Amniotic stem cell (primary cell): ENCODE measurements at regions not wholly inside any gene's neighbourhood (a gene's known extent, or its start where the extent isn't known, plus 50 kb on each side); places are given as distances from the start of the nearest gene placed in this dataset.
"Not testable (repeated sequence)": the region's sequence is repeated elsewhere in the genome, so short reads cannot be mapped to it uniquely, and the experiment has no call there.

Experiments used
- DNase-seq: peaks from one replicate; lab custom pipeline; 2025; lab: John Stamatoyannopoulos, UW

DNA sequence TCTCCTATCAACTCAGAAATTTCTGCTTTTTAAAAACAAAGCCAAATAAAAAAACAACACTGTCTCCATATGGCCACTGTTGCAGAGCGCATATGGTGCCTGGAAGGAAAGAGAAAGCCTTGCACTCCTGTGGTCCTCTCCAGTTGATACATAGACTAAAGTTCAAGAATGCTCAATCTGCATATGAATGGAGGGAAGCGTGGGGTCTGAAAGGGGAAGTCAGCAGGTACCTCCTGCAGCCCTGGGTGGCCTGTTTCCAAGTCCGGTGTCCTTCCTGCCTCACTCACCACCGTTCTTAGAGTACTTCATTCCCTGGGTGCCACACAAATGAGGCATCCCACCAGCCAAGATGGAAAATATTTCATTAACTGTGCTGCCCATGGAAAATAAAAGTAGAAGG is 138.3 kb upstream of the PALS2 start:
- no peak for DNase-seq

DNA sequence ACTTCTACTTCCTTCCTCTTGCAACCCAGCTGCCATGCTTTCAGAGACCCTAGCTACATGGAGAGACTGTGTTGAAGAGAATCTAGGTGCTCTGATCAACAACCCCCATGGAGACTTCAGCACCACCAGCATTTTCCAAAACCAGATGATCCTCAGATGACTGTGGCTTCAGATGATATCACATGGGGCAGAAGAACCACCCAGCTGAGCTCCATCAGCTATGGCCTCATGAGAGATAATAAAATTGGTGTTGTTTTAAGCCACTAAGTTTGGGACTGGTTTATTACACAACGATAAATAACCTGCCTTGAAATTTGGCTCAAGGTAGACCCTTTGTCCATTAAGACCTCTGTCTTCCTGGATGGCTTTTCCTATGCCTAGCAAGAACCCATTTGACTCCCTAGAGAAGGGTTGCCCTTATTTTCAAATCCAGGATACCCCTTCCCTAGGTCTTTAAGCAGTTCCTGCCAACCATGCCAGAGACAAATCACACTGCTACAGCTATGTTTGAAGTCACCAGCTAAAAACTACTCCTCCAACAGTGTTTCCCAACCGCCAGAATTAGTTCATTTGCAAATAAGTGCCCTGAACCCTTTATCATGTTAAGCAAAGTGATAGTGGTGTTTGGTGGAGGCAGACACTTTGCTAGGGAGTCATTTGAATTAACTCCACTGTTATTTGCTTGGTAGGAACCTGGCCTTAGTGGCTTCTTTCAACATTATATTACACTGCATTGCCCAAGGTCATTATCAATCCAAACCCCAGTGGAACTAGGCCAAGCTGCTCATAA is 136.9 kb upstream of the PALS2 start:
- DNase-seq: no peak

DNA sequence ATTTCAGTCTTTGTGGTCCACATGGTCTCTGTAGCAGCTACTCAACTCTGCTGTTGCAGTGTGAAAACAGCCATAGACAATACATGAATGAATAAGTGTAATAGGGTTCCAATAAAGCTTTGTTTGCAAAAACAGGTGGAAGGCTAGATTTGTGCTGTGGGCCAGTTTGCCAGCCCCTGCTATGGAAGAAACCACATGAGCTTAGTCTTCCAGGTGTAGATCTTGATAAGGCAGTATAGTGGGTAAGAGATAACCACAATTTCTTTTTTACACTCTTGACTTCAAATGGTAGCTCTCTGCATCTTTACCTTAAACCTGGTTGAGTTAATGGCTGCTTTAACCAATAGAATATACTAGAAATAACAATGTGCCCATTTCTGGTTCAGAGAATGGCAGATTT is 135.0 kb upstream of the PALS2 start:
- DNase-seq: no peak

DNA sequence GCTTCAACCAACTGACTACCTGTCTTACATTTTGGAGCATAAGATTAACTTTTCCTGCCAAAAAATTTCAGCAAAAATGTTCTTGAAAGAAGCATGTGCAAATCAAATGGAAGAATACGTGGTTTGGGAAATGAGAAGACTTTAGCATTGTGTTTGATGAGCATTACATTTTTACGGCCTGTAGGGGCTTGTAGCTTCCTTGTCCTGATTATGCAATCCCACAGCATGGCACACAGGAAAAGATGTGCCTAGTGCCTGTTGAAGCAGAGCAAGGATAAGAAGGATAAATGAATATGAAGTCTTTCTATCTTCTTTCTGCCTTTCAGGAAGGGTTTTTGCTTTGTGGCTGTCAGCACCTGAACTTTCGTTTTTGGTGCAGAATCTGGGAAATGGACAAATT is 134.1 kb upstream of the PALS2 start:
- DNase-seq: not testable (repeated sequence)

DNA sequence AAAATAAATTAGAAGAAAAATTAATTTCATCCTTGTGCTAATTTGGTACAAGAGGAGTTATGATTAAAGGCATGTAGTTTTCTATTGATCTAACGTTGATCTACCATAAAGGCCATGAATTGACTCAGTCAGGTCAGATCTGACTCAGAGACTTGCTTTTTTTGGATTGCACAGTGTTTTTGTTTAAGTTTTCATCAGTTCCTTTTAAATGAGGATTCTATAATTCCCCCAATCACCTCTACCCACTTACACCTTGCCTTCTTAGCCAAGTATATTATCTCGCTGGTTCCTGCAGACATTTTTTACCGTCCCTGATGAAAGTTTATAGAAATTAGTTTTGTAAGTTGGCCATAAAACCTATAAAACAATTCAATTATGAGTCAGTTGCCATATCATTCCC is 132.4 kb upstream of the PALS2 start:
- no peak for DNase-seq

DNA sequence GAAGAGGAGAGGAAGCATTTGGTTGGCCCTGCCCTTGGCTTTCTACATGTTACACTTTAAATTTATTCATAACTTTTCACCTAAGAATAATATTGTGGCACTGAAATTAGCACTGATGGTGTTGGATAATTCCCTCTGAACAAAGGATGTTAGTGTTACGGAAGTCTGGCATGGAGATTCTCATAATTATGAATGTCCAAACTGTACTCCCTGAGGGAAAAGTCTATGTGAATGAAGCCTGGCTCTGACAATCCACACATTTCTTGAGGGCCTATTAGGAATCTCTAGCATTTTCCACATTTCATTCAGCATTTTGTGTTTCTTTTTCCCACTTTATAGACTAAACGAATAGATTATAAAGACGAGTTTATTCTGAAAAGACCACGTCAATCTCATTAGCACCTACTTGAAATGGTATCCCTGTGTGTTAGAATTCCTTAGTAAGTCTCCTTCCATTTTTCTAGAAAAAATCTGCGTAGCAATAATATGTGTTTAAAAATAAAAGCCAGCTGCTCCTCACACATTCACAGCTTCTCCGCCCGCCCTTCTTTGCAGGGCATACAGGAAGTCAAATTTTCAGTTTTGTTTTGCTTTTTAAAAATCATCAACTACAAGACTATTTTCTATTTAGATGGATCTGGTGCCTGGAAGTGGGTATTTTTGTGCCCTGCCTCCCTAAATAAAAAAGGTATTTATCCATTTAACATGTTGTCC is 131.8 kb upstream of the PALS2 start:
- DNase-seq: no peak

DNA sequence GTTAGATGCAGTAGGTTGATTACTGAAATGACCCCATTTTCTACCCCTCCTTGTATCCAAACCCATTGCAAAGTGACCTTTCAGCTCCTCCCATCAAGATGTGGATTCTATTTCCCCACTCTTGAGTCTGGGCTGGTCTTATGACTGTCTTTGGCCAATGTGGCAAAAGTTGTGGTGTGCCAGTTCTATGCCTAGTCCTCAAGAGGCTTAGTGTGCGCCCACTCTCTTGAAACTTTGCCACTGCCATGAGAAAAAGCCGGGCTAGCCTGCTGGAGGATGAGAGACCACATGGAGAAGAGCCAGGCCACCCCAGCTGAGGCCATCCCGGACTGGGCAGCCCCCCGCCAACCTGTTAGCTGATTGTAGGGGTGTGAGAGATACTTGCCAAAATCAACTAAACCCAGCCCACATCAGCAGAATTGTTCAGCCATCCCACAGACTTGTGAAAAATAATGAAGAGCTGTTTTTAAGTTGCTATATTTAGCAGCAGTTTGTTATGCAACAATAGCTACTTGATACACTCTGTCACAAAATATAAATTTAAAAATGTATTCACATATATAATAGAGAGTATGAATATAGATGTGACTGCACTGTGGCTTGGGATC is 131.0 kb upstream of the PALS2 start:
- no peak for DNase-seq

DNA sequence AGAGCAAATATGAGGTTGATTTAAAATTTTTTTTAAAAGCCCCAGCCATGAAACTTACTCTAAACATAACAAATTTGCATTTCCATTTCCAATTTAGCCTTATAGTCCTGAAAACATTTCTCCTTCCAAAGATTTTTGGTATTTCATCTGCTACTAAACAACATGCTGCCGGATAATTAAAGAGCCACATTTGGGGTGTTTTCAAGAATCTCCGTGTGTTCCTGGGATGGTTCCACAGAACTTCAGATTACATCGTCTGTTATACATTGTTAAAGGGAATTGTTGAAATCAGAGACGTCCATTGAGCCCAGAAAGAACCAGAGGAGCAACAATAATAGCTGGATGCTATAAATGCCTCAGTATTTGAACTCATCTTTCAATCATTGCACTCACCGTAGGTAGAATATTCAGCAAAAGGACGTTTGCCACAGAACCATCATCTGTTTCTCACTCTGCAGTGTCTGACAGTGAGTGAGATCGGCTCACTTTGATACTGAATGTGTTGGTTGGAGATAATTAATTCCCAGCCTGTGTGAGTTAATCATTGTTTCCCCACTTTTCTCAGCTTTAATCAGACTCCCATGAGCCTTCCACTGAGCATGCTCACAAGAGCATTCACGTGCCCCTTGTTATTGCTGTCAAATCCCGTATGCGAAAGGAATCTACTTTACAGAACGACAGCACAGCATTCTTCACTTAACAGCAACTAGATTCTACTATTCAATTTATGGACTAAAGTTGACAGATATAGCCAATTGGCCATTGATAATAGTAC is 128.4 kb upstream of the PALS2 start:
- DNase-seq: no peak

DNA sequence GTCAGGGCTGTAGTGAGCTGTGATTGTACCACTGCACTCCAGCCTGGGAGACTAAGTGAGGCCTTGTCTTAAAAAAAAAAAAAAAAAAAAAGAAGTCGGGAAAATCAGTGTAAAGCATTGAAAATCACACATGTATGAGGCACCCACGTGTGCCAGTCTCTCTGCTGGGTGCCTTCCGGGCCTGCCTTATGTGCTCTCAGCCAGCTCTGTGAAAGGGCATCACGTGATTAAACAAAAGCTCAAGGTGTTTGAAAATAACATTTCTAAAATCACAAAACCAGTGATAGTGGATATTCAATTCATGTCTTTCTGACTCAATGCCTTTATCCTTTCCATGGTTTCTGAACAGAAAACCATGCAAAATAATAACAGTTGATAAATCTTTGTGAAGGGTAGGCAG is 125.2 kb upstream of the PALS2 start:
- no peak for DNase-seq

DNA sequence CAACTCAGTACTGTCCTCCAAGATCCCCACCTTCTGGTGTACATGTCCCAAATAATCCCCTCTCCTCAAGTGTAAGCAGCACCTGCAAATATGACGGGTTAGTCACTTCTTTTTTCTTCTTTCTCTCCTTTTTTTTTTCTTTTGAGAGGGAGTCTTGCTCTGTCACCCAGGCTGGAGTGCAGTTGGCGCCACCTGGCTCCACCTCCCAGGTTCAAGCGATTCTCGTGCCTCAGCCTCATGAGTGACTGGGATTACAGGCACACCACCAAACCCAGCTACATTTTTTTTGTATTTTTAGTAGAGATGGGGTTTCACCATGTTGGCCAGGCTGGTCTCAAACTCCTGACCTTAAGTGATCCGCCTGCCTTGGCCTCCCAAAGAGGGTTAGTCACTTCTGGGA is 123.8 kb upstream of the PALS2 start:
- DNase-seq: not testable (repeated sequence)

DNA sequence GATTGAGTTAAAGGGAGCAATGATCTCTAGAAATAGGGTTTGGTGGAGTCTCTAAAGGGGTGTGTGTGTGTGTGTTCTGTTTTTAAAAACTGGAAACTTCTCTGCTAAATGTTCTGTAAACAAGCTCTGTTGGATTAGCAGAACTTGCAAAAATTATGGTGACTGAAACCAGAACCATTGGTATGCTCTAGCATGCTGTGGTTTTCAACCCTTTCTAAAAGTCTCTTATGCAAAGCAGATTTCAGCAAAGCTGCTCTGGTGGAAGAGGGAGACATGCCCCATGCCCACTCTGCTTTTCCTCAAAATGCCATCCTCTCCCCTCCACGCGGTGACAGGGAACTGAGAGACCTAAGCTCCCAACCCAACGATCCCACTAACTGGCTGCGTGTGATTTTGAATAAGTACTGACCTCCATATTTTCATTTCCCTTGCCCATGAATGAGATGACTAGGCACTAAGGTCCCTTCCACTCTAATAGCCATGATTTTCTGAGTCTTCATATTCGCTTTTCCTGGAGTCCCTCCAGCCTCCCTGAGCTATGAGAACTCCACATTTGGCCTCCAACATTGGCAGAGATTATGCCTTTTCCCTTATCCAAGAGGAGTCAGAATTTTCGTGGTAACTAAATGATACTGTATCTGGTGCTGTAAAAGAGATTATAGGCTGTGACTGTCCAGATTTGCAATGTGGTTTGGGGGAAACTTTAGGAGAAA is 117.3 kb upstream of the PALS2 start:
- DNase-seq: no peak

DNA sequence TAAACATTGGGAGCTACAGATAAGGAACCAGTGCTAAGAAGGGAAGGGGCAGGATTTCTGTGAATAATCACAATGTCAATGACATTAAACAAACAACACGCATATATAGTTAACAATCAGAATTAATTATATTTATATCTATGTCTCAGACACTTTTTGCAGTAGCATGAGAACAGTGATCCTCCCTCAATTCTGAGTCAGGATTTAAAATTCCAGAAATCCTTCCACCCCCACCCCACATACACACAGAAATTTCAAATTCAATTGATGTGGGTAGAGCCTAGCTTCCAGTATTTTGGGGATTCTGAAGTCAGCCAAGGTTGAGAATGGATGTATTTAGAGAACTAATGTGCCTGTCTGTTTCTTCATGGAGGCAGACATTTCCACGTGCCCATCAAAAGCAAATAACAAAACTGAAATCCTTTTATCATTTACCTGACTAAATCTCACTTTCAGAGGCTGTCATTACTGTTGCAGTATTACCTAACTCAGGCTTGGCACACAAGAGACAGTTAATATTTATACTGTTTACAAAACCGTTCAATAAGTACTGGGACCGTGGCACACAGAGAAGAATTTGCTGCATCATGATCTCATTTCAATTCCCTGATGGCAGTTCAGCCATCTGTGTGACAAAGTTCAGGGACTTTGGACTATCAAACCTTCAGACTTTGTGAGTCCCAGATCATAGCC is 116.6 kb upstream of the PALS2 start:
- no peak for DNase-seq

DNA sequence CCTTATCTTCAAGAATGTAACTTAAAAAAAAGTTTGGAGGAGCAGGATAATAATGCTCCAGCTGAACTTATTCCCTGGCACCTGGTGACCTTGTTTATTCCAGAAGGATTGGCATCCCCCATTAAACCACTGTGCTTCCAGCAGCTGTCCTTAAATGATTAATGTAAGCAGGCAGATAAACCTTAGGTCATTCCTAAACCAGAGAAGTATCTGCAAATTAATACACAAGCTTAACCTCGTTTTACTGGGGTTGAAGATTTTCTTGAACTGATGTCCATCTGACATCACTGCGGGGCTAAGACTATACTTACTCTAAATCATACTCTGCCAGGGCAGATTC is 116.1 kb upstream of the PALS2 start:
- no peak for DNase-seq

DNA sequence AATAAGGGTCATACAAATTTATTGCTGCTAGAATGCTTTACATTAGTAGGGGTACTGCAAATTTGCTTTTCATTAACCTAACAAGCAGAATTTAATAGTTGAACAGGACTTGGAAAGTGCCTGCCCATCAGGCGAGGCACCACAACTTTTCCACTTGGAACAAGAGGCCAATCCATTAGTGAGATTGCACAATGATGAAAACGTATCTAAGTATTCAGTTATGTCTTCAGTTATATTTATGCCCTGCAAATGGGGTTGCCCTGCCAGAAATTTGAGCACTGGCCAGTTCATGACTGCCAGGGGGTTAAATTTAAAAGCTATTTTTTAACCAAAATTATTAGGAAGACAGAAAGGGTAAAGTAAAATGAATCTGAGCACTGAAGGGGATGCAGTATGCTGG is 111.1 kb upstream of the PALS2 start:
- DNase-seq: no peak

DNA sequence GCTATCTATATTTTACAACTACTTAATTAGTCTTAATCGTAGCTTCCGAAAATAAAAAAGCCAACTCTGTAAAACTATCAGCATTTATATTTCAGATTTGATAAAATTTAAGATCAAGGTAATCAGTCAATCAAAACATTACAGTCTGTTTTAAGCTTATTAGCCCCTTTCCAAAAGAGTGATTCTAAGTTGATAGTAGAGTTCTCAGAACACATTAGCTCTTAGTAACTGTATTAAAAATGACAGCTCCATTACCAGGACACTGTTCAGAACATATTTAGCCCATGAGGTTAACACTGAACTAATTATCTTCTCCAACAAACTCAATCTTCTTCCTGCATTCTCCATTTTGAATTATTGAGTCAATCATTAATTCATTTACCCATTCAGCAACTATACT is 110.3 kb upstream of the PALS2 start:
- no peak for DNase-seq

DNA sequence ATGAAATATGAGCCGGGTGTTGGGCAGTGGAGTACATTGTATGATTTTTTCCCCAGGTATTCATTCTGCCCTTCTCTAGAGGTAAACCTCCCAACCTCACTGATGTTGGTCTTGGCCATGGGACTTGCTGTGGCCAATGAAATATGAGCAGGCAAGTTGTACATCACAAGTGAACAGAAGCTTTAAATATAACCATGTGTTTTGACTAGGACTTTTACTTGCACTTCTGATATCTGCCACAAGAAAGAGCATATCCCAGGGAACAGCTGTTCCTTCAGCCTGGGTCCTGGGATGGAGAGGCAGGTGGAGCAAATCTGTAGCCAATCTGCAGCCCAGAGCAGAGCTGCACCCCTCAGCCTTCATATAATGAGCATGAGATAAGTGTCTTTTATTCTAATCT is 109.8 kb upstream of the PALS2 start:
- DNase-seq: no peak

DNA sequence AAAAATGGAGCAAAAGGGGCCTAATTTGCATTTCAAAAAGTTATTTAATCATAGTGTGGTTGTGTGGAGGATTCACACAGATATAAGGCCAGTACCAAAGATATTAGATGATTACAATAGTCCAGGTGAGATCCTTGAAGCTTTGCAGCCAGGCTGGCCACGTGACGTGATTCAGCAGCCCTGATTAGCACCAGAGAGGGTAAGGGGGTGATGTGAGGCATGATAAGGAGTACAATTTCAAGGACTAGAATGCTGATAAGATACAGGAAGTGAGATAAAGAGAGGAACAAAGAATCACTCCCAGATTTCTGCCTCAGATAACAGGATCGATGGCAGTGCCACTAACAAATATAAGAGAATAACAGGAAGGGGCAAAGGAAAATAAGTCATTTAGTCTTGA is 108.4 kb upstream of the PALS2 start:
- no peak for DNase-seq

DNA sequence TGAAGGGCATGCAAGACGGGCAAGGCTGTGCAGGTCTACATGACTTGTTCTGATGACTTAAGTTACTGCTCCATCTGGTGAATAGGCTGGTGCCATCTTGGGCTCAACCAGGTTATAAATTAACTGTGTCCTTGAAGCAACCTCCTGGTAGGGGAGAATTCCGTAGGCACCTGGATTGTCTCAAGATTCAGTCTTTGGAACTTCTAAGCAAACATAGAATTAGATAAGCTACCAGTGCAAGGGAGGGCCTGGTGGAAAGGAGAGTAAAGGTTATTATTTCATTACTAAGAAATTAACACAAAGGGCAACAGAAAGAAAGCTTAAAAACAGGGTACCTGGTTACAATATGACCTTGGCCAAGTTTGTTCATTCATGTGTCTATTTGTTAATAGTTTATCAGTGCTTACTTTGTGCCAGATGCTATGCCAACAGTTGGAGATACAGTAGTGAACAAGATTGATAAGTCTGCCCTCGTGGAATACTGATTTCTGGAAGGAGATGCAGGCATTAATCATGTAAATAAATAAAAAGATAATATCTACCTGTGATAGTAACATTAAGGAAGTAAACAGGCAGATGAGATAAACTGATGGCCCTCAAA is 107.0 kb upstream of the PALS2 start:
- no peak for DNase-seq

DNA sequence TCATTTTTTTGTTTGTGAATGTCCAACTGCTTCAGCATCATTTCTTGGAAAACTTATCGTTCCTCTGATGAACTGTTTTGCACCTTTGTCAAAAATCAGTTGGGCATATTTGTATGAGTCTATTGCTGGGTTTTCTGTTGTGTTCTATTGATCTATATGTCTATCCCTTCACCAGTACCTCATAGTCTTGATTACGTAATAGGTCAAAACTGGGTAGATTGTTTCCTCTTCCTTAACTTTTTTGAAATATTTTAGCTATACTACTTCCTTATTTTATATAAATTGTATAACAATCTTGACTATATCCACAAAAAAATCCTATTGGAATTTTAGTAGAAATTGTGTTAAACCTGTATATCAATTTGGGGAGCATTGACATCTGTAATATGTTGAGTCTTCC is 104.1 kb upstream of the PALS2 start:
- no peak for DNase-seq

DNA sequence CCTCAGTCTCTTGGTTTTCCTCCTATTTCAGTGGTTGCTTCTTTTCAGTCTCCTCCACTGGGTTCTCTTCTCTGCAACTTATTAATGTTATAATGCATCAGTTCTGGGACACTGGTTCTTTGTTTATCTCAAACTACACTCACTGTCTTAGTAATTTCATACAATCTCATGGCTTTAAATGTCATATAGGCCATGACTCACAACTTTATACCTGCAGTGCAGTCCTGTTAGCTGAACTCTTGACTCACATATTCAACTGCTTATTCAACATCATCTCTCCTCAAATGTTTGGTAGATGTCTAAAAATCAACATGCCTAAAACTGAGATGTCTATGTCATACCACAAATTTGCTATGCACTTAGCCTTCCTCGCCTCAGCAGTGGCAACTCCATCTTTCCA is 101.2 kb upstream of the PALS2 start:
- no peak for DNase-seq
